SKM-1 treated with dmso at 0.1 percent for 144 hours (cell line): ENCODE measurements at regions not wholly inside any gene's neighbourhood (a gene's known extent, or its start where the extent isn't known, plus 50 kb on each side); places are given as distances from the start of the nearest gene placed in this dataset.

Source experiments
- DNase-seq: peaks from one replicate; lab custom pipeline; 2025; ENCODE audit not compliant: unreplicated experiment; lab: John Stamatoyannopoulos, UW

DNA sequence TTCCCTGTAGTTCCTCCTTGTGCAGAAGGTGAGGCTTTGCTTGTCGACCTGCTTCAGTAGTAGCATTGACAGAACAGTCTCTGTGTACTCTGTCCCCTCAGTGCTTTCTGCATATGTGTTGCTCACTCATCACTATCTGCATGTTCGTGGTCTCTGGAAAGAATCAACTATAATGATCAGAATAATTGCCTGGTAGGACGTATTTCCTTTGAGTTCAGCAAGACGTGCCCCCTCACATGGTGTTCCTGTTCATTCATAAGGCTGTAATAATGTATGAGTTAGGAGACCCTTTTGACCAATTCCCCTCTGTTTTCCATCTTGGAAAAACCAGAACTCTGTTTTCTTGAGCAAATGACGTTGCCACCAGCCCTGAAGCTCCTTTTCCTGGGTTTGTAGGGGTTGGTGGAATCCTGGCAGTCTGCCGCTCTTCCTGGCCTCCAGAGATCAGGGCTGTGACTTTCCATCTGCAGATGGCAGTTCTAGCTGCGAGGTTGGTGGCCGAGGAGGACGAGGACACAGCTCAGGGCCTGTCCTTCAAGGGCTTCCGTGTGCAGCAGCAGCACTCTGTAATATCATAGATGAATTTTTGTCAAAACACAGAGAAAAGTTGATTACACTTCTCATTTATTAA is 61.9 kb downstream of the EXOSC2 start:
- no peak for DNase-seq

DNA sequence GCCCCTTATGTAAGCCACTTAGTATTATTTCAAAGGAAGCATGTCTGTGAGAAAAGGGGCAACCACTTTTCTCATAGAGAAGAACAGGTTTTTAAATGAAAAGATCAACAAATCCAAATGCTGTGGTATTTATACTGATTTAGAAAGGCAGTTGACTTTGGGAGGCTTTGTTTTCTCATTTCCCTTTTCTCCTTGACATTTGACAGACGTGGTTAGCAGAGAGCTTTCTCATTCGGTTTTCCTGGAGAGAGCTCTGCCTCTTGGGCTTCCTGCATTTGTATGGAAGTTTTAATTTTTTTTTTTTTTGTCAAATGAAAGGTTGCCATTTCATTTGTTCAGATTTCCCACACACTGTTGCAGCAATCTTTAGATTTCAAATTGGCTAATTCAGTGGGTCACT is 62.5 kb downstream of the EXOSC2 start:
- peak; percentile 11 for DNase-seq

DNA sequence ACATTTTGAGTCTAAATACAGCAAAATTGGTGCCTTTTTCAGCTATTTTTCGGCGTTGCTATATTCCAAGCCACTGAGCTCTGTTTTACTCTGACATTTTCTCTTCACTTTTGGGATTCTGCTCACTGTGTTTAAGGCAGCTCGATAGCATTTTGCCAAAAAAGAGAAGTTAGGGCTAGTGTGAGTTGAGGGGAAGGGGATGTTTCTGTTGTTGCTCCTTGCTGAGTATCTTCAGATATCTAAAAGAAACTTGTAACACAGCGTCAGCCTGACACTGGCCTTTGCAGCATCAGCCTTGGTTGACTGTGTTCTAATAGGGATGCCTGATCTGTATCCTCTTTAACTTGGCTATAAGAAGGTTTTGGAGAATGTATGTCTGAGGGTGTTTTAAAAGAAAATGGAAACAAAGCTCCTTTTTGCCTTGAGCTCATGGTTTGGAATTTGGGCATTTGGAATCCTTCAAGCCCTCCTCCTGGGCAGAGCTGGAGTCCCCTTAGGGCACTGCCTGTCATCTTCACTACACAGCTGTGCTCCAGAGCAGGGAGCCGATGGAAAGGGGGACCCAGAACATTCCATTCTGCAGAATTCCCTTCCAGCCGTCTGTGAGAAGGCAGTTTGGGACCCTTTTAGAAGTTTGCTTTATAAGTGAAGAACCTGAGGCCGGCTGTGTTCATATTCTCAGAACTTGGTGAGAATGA is 63.0 kb downstream of the EXOSC2 start:
- DNase-seq = peak; percentile 14

DNA sequence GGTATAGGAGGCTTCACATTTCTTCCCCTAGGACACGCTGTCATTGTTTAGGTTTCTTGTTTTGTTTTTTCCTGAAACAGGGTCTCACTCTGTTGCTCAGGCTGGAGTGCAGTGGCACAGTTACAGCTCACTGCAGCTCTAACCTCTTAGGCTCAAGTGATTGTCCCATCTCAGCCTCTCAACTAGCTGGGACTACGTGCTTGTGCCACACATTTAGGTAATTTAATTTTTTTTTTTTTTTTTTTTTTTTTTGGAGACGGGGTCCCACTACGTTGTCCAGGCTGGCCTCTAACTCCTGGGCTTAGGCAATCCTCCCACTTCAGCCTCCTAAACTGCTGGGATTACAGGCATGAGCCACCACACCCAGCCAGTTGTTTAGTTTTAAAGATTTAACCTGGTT is 66.2 kb downstream of the EXOSC2 start:
- no peak for DNase-seq

DNA sequence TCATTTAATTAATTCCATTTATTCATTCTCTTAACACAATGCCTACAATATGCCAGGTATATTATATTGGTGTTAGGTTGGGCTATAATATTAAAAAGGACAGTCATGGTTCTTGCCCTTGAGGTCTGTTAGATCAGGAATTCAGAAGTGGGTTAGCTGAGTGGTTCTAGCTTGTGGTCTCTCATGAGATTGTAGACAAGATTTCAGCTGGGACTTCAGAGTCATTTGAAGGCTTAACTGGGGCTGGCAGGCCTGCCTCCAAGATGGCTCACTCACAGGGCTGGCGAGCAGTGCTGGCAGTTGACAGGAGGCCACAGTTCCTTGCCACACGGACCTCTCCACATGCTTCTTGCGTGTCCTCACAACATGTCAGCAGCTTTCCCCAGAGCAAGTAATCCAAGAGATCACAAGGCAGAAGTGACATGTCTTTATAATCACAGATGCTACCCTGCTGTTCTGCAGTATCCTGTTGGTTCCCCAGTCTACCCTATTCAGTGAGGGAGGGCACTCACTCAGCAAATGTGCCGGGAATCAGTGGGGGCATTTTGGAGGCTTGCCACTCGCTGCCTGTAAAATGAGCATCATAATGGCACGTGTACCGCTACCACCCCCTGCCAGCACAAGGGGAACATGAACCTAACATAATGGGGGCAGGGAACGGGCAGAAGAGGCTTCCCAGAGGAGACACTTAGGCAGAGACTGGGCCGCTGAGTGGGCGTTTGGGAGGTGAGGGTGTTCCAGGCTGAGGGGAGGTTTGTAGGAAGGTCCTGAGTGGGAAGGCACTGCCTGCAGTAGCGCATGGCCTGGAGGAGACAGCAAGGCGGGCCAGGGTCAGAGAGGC is 70.0 kb downstream of the EXOSC2 start:
- DNase-seq = no peak

DNA sequence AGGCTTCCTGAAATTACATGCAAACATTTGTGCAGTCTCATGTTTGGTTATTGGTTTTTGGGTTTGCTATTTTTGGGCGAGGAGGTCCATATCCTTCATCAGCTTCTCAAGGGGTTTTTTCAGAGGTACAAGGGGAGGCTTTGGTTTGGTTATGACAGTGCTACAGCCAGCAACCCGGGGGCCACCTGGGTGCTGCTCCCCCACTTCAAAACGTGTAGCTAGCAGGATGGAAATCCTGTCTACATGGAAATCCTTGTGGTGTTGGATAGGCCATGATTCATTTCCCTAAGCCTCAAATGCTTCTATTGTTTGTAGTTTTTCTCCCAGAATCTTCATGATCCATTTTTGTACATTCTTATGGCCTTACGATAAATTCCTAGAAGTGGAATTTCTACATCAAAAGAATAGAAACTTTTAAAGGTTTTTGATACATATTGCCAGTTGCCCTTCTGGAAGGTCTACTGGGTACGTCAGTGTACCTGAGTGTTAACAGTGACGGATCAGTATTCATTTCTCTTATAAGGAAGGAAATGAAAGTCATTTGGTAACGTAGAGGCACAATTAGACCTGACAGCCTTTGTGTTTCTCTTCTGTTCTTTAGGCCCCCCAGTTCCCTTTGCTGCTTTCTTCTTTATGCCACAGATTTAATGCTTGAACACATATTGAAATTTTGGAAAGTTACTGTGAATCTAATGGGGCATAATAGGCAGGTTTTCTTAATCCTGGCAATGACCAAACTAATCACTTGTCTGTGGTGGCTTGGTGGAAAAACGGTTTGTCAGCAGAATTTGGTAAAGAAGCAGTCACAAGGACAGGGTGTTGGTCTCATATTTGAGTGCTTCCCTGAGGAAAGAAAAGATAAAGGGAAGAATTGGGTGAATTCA is 69.7 kb upstream of the ABL1 start:
- no peak for DNase-seq

DNA sequence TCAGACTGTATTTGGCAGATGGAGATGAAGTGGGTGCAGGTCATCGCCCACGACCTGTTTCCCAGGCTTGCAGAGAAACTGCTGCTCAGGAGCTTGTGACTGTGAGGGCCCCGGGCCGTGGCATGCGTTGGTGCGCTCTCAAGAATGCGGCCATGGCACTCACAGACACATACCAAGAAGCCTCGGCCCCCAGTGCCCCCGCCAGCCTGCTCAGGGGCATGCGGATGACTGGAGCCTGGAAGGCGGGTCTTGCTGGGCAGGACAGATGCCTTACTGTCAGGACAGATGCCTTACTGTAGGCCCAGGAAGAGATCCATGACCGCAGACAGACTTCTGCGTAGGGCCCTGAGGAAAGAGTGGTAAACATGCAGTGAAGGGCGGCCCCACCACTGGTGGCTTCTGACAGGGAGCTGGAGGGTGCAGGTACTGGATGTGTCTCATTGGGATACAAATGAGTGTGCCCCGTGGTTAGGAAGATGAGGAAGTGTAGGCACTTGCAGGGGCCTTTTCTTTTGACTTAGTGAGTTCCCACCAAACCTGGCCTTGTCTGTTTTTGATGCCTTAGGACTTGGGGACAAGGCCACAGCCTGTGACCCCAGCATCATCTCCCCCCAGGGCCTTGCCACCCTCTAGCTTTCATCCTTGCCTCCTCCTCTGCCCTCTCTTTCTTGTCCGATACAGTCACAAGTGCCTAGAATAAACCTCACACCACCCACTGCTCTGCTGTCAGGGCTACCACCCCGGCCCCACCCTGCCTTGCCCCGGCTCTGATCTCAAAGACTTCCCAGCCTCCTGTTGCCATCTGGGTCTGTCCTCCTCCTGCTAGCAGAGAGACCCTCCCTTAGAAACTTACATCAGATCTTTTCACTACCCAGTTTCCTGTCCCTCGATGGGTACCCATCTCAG is 68.8 kb upstream of the ABL1 start:
- DNase-seq = no peak

DNA sequence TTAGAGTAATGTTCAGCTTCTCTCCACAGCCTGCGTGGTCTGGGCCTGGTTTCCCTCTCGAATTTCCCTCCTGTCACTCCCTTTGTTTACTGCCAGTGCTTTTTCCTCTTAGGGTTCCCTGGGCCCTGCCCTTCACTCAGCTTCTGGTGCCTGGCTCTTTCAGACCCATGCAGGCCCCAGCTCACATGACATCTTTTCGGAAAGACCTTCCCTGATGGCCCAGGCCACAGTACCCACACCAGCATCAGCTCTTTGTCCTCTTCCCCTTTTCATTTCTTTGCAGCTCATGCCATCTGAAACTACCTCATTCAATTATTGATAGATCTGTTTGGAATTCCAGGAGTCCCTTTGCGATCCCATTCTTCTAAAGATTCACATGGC is 68.1 kb upstream of the ABL1 start:
- peak; percentile 17 for DNase-seq

DNA sequence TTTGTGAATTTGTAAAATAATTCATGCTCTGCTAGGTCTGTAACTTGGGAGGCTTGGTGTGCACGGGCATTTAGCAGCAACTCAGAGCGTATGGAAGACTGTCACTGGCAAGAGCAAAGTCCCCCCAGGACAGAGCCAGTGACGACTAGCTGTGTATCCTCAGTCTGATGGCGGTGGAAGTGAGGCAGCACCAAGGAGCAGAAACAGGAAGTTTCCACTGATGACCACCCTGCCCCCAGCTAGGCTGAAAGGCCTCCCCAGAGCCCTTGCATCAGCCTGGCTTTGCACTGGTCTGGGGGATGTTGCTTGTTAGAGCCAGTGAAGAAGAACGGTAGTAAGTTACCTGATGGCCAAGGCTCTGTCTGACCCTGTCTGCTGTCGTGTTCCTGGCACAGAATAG is 66.8 kb upstream of the ABL1 start:
- DNase-seq = peak; percentile 83

DNA sequence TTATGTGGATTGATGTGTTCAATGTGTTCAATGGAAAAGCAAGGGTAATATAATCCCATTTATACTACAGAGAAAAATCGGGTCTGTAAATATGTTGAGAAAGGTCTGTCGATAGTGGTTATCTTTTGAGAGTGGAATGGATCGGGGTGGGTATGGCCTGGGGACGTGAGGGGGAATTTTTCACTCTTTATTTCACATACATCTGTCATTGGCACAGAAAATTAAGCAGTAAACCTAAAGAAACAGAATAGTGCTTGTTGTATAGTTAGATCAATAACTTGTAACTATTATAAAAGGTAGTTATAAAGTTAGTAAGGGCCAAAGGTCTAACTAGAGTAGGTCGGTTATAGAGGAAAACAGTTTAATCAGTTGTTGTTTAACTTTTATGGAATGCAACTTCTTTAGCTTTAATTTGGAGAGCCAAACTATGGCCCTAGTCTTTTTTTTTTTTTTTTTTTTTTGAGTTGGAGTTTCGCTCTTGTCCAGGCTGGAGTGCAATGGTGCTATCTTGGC is 66.1 kb upstream of the ABL1 start:
- no peak for DNase-seq

DNA sequence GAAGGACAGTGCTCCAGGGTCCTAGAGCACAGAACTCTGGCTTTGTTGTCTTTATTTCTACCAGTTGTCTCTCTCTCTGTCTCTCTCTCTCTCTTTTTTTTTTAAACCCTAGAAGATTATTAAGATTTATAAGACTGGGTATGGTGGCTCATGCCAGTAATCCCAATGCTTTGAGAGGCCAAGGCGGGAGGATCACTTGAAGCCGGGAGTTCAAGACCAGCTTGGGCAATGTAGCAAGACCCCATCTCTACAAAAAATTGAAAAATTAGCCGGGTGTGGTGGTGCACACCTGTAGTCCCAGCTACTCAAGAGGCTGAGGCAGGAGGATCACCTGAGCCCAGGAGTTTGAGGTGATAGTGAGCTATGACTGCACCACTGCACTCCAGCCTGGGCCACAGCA is 65.0 kb upstream of the ABL1 start:
- DNase-seq = no peak

DNA sequence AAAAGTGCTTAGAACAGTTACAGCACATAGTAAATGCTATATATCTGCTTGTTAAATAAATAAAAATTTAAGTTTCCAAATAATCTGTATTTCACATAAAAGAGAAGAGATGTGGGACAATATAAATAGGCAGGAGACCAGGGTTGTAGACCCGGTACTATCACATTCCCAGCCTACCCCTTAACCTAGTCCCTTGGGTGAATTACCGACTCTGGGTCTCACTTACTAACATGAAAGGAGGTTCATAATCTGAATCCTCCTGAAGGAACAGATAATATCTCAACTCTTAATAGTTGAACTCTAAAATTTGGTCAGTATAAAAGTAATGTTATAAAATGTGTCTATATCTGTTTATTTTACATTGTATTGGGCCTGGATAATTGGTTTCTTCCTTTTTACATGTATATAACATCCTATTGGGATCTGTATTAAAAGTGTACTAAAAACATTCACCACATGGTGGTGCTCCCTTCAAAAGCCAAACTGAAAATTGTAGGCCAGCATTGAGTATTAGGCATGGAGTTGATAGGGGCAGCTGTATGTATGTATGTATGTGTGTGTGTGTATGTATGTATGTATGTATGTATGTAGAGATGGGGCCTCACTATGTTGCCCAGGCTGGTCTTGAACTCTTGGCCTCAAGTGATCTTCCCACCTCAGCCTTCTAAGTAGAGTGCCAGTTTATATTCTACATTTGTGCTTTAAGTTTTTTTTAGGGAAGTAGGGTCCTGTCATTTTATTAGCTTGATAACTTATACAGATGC is 64.2 kb upstream of the ABL1 start:
- peak; percentile 59 for DNase-seq

DNA sequence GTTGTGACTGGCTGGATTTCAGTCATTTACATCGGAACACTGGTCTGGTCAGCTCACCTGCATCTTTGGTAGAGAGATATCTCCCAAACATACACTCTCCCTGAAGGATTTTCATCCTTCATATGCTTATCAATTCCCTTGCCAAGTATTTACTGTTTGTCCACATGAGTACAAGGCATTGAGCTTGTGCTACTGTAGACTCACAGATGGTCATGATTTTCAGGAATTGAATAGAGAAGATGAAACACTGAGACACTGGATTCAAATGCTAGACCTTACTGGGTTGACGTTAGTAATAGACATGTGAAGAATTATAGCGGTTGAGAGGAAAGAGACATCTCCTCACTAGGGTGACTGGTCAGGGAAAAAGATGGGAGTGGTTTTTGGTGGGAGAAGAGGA is 62.9 kb upstream of the ABL1 start:
- no peak for DNase-seq

DNA sequence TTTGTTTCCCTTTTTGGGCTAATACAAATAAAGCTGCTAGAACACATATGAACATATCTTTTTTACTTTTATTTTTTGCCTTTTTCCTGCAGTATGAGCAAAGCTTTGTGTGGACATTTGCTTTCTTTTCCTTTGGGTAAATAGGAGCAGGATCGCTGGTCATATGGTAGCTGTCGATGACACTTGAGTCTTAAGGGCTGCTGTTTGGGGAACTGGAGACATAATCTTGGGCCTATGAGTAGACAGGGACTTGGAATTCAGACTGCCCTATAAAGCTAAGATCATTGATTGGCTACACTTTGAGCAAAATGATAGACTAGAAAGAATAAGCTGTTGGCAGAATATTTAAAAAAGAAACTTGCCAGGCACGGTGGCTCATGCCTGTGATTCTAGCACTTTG is 60.9 kb upstream of the ABL1 start:
- DNase-seq = no peak

DNA sequence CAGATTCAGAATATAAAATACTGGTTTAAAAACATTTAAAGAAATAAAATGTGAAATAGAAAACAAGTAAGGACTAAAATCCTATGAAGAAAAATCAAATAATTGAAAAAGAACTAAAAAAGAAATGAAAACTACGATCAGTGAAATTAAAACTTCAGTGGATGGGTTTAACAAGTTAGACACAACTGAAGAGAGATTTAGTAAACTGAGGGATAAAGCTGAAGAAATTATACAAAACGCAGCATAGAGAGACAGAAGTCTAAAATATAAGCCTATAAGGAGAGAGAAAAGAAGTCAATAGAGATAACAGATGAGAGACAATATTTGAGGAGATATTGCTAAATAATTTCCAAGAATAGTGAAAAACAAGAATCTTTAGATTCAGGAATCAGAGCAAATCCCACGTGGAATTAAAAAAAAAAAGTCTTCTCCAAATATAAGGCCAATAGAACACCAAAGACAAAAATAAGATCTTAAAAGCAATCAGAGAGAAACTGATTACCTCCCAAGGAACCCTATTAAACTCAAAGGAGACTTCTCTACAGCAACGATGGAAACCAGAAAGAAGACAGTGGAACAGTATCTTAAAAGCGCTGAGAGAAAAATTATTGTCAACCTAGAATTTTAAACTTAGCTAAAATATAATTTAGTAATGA is 59.6 kb upstream of the ABL1 start:
- DNase-seq = no peak

DNA sequence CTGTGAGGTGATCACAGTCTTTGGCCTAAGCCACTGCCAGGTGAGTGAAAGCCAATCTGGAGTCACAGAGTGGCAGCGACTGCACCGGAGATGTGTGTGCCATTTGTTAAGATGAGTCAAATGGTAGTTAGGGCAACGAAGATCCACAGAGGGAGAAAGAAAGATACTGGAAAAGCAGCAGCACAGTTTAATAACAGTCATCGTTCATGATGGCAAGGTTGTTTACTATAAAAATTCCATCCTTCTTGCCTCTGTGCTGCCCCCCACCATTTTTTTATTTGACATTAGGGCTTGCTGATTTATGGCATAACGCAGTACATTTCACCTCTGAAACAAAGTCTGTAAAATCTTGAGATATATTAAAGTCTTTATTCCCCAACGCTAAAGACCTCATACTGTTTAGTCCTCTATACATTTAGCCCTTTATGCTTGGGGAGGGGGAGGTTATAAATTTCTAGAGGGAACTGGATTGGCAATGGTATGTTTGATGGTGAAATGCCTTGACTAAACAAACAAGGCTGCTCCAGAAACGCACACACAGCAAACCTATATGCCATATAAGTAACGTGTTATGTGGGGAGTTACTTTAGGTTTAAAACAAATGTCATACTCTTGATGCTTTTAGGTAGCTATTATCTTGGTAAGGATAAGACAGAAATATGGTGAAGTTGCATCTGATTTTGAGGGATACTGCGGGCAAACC is 55.8 kb upstream of the ABL1 start:
- DNase-seq = no peak

DNA sequence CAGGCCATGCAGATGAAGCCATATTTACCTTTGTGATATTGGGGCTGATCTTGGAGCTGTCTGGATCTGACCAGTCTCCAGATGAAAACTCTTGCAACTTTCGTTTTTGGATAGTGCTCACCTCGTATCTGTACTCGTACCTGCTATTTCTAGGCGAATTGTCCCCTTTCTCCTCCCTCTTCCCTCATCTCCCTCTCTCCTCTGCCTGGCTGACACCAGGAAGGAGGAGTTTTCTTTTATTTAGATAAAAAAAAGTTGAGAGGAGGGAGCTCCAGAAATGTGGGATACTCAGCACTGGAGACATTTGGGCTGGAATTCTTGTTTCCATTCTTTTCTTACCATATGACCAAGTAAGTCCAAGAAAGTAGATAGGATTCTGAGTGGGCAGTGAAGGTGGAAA is 54.6 kb upstream of the ABL1 start:
- no peak for DNase-seq

DNA sequence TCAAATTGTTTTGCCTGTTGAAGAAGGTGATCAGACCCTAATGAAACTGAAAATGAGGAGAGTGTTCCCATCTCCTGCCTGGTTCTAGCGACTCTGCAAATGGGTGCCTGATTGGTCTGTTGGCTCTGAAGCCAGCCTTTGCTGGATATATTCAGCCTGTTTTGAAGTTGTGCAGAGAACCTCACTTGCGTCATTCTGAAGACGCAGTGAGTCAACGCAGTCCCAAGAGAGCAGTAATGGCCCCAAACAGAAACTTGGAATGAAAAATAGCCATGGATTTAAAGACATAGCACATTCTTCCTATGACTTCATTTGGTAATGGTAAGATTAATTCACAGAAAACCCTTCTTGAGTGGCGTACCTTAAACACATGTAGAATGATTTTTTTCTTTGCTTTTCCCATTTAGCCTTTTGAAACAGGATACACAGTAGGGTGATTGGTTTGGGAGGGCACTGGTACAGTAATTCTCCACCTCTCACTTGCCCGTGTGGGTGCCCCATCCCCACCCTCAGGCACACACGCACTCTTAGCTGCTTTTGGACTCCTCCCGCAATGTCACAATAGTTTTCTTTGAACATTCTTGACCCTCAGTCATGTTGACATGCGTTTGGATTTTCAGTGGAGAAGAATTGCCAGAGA is 54.1 kb upstream of the ABL1 start:
- DNase-seq = peak; percentile 65
